Uterus (tissue), 2 donors: ENCODE measurements at regions not wholly inside any gene's neighbourhood (a gene's known extent, or its start where the extent isn't known, plus 50 kb on each side); places are given as distances from the start of the nearest gene placed in this dataset.

Source experiments
- POLR2A ChIP-seq, 2 donors: fragments of 450-650 bp; IDR thresholded peaks; one replicate each; pipeline ENCODE4 v1.6.1; 2016; ENCODE audit warnings: antibody characterized with exemption in 2 of 2, mild to moderate bottlenecking in 1 of 2, moderate library complexity in 1 of 2
- TF ChIP-seq, protein P1 (sequence below), 4 experiments: fragments of 200-600 bp in 2 of 4; fragments of 450-650 bp in 2 of 4; sonication (generic) in 2 of 4; IDR thresholded peaks; one replicate each; pipeline ENCODE4 v1.5.1; 2016 to 2019; ENCODE audit warnings: antibody characterized with exemption in 4 of 4, mild to moderate bottlenecking in 2 of 4, moderate library complexity in 1 of 4

DNA sequence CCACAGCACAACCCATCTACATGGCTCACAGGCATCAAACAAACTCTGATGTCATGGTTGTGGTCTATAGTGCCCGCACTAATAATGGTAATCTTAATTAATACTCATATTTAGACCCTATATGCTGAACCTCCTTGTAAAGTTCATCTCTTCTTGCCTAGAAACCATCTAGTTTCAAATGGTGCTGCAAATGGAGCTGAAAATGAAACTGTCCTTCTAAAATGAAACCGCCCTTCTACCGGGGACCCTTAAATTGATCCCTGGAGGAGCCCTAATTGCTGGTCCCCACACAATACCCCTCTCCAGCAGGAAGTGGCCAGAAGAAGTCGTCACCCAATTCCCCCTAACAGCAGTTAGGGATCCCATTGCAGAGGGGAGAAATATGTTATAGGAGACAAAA, 612.6 kb downstream of the MRPL39 start:
- TF ChIP-seq, protein P1, sequence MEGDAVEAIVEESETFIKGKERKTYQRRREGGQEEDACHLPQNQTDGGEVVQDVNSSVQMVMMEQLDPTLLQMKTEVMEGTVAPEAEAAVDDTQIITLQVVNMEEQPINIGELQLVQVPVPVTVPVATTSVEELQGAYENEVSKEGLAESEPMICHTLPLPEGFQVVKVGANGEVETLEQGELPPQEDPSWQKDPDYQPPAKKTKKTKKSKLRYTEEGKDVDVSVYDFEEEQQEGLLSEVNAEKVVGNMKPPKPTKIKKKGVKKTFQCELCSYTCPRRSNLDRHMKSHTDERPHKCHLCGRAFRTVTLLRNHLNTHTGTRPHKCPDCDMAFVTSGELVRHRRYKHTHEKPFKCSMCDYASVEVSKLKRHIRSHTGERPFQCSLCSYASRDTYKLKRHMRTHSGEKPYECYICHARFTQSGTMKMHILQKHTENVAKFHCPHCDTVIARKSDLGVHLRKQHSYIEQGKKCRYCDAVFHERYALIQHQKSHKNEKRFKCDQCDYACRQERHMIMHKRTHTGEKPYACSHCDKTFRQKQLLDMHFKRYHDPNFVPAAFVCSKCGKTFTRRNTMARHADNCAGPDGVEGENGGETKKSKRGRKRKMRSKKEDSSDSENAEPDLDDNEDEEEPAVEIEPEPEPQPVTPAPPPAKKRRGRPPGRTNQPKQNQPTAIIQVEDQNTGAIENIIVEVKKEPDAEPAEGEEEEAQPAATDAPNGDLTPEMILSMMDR (IDR thresholded peaks at IDR 0.05), result no peak
- no peak for TF ChIP-seq POLR2A (IDR thresholded peaks at IDR 0.05)
